ENCODE measurements at regions not wholly inside any gene's neighbourhood (a gene's known extent, or its start where the extent isn't known, plus 50 kb on each side); places are given as distances from the start of the nearest gene placed in this dataset.

DNA sequence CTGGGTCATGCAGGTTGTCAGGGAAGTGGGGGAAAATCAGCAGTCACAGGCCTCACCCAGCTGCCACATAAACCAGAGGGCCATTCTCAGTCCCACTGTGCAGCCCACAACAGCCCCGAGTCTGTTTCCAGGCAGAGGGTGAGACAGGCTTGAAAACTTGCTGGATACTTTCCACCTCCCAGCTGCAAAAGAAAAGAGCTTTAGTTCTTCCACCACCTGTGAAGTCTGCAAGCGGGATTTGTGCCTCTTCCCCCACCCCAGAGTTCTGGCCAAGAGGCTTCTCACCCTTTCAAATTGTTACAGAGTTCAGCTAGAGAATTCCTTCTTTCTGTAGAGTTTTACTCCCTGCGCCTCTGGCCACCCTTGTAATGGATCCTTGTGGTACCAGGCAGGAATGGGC, 115.5 kb upstream of the ZDHHC15 start:
- TF ChIP-seq CTCF (conservative IDR thresholded peaks at IDR 0.05; ENCODE audit: low read length) (no peak), EZH2phosphoT487 (IDR thresholded peaks at IDR 0.05; ENCODE audit: borderline replicate concordance, low read depth, low read length) (no peak)
